ENCODE measurements at regions not wholly inside any gene's neighbourhood (a gene's known extent, or its start where the extent isn't known, plus 50 kb on each side); places are given as distances from the start of the nearest gene placed in this dataset.

DNA sequence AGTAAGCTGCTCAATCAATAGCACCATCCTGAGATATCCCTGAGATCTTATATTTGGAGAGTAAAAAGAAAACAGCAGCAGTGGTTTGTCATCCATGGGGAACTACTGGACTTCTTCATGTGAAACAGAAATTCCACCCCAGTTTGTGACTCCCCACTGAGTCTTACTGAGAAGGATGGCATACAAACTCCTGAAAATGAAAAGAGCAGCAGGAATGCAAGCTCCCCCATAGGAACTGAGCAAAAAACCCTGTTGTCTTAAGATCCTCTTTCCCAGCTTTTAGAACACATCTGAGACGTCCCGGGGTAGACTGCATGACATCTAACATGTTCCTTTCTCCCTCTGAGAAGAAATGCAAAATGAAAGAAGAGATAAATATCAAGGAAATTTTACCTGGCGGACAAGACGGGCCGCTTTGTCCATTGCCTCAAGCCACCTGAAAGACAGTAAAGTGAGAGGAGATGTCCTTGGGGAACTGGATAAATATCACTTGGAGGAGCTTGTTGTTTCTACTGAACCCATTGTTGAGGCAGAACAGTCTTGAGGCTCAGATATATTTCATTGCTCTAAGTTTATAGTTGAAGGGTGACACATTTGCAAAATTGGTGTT lies 117.1 kb downstream of the NUDT12 start:
- H3K36me3 ChIP-seq (replicated peaks in 1 of 2; ENCODE audit: control extremely low read depth in 1 of 2, control insufficient read depth in 1 of 2, extremely low read depth in 1 of 2, insufficient read depth in 2 of 2, low read length in 1 of 2): no peaks in the 10 kb centered on the region
- no peaks in the 10 kb centered on the region for H3K27me3 Mint-ChIP-seq
- no peaks in the 10 kb centered on the region for H3K79me2 ChIP-seq (ENCODE audit: control insufficient read depth, insufficient read depth, low read length)
- no peaks in the 10 kb centered on the region for H4K20me1 ChIP-seq (ENCODE audit: control insufficient read depth, insufficient read depth, low read length, poor library complexity, severe bottlenecking)
- no peak overlapping the region for H3K4me2 ChIP-seq (replicated peaks; ENCODE audit: low read depth, low read length, poor library complexity, severe bottlenecking)
- H3K4me1 Mint-ChIP-seq: no peaks in the 10 kb centered on the region
- ChIA-PET CTCF (no interaction called here), POLR2A (no interaction called here)
- no peaks in the 10 kb centered on the region for H3K4me1 ChIP-seq (ENCODE audit: control insufficient read depth in 2 of 2, insufficient read depth in 2 of 2, low read length in 2 of 2)
- H3K27ac Mint-ChIP-seq: no peak overlapping the region
- ATAC-seq (ENCODE audit: low read depth) (no peak), DNase-seq (no peak)
- no peak overlapping the region for H3K4me3 Mint-ChIP-seq
- TF ChIP-seq, protein P1, sequence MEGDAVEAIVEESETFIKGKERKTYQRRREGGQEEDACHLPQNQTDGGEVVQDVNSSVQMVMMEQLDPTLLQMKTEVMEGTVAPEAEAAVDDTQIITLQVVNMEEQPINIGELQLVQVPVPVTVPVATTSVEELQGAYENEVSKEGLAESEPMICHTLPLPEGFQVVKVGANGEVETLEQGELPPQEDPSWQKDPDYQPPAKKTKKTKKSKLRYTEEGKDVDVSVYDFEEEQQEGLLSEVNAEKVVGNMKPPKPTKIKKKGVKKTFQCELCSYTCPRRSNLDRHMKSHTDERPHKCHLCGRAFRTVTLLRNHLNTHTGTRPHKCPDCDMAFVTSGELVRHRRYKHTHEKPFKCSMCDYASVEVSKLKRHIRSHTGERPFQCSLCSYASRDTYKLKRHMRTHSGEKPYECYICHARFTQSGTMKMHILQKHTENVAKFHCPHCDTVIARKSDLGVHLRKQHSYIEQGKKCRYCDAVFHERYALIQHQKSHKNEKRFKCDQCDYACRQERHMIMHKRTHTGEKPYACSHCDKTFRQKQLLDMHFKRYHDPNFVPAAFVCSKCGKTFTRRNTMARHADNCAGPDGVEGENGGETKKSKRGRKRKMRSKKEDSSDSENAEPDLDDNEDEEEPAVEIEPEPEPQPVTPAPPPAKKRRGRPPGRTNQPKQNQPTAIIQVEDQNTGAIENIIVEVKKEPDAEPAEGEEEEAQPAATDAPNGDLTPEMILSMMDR (IDR thresholded peaks at IDR 0.05): no peak
- TF ChIP-seq EZH2 (IDR thresholded peaks at IDR 0.05; ENCODE audit: borderline replicate concordance, insufficient read depth, low read depth, low read length, poor library complexity, severe bottlenecking): no peak
- no peaks in the 10 kb centered on the region for H3K9me3 Mint-ChIP-seq (ENCODE audit: insufficient read depth)
- 81% methylated on average over 3 of the region's 5 CpGs for WGBS (ENCODE audit: insufficient coverage)
- no peak overlapping the region for H3K4me3 ChIP-seq (ENCODE audit: control extremely low read depth in 1 of 5, extremely low read depth in 1 of 5, insufficient read depth in 1 of 5, low read depth in 2 of 5, low read length in 4 of 5)
- H3K27me3 ChIP-seq (replicated peaks in 1 of 4; ENCODE audit: control extremely low read depth in 1 of 4, control insufficient read depth in 3 of 4, insufficient read depth in 4 of 4, low read length in 3 of 4): no peaks in the 10 kb centered on the region
- H3K9ac ChIP-seq (ENCODE audit: low read length): no peak overlapping the region
- no peaks in the 10 kb centered on the region for H3K9me3 ChIP-seq (ENCODE audit: control extremely low read depth in 1 of 3, control insufficient read depth in 2 of 3, insufficient read depth in 1 of 3, low read length in 2 of 3)
- intact Hi-C loops (cut with micrococcal nuclease): no loop called here
- H3K27ac ChIP-seq (ENCODE audit: low read length in 2 of 2): no peak overlapping the region
- no peak overlapping the region for H2AFZ ChIP-seq (ENCODE audit: insufficient read depth, low read depth, low read length, poor library complexity, severe bottlenecking)

DNA sequence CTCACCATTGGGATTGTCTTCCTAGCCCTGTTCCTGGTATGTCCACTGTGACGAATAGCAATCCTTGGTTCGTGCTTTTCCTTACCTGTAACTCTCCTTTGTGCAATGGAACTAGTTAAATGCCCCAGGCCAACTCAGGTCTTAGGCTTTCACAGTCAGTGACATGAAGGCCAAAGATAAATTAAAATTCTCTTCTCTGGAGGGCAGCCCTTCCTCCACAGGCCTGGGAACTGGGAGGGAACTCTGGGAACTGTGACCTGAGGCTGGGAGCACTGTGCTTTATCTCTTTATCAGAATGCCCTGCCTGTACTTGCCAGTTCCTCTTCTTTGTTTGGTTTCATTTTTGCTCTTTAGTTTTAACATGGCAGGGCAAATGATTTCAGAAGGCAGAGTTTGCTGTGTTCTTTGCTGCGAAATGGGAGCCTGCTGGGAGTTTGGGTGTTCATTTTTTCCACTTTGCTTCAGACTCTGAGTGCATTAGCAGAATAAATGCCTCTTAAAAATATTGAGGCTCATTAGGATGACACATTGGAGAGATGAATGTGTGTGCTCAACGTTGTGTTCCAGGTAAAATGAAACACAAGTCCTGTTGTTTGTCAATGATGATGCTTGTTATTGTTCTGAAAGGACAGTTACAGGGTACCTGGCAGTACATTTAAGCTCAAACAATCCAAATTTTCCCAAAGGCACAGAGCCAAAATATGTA lies 118.1 kb downstream of the NUDT12 start:
- no peak overlapping the region for H3K27ac Mint-ChIP-seq

More for the DNA sequence above, 118.1 kb downstream of the NUDT12 start:
- Mint-ChIP-seq H3K4me1 (no peaks in the 10 kb centered on the region), H3K4me3 (no peak overlapping the region), H3K9me3 (ENCODE audit: insufficient read depth) (no peaks in the 10 kb centered on the region), H3K27me3 (no peaks in the 10 kb centered on the region)
- no peaks in the 10 kb centered on the region for H3K79me2 ChIP-seq (ENCODE audit: control insufficient read depth, insufficient read depth, low read length)
- H2AFZ ChIP-seq (ENCODE audit: insufficient read depth, low read depth, low read length, poor library complexity, severe bottlenecking): no peak overlapping the region
- ChIA-PET POLR2A (no interaction called here), CTCF (no interaction called here)
- 69% methylated on average over 3 of the region's 4 CpGs for WGBS (ENCODE audit: insufficient coverage)
- DNase-seq (no peak), ATAC-seq (ENCODE audit: low read depth) (no peak)
- H3K4me1 ChIP-seq (ENCODE audit: control insufficient read depth in 2 of 2, insufficient read depth in 2 of 2, low read length in 2 of 2): no peaks in the 10 kb centered on the region
- H3K9ac ChIP-seq (ENCODE audit: low read length): no peak overlapping the region
- no peaks in the 10 kb centered on the region for H3K36me3 ChIP-seq (replicated peaks in 1 of 2; ENCODE audit: control extremely low read depth in 1 of 2, control insufficient read depth in 1 of 2, extremely low read depth in 1 of 2, insufficient read depth in 2 of 2, low read length in 1 of 2)
- no peaks in the 10 kb centered on the region for H4K20me1 ChIP-seq (ENCODE audit: control insufficient read depth, insufficient read depth, low read length, poor library complexity, severe bottlenecking)
- H3K9me3 ChIP-seq (ENCODE audit: control extremely low read depth in 1 of 3, control insufficient read depth in 2 of 3, insufficient read depth in 1 of 3, low read length in 2 of 3): peaks cover 0 to 6% (median 3%) of the 10 kb centered on the region in 3 donors
- H3K4me3 ChIP-seq (ENCODE audit: control extremely low read depth in 1 of 5, extremely low read depth in 1 of 5, insufficient read depth in 1 of 5, low read depth in 2 of 5, low read length in 4 of 5): no peak overlapping the region
- intact Hi-C loops (cut with micrococcal nuclease): no loop called here
- no peak overlapping the region for H3K27ac ChIP-seq (ENCODE audit: low read length in 2 of 2)
- no peak overlapping the region for H3K4me2 ChIP-seq (replicated peaks; ENCODE audit: low read depth, low read length, poor library complexity, severe bottlenecking)
- TF ChIP-seq, protein P1 (IDR thresholded peaks at IDR 0.05): no peak
- TF ChIP-seq EZH2 (IDR thresholded peaks at IDR 0.05; ENCODE audit: borderline replicate concordance, insufficient read depth, low read depth, low read length, poor library complexity, severe bottlenecking): no peak
- no peaks in the 10 kb centered on the region for H3K27me3 ChIP-seq (replicated peaks in 1 of 4; ENCODE audit: control extremely low read depth in 1 of 4, control insufficient read depth in 3 of 4, insufficient read depth in 4 of 4, low read length in 3 of 4)
